Endothelial cell of umbilical vein (primary cell): ENCODE measurements at regions not wholly inside any gene's neighbourhood (a gene's known extent, or its start where the extent isn't known, plus 50 kb on each side); places are given as distances from the start of the nearest gene placed in this dataset.

ENCODE experiments used
- BruUV-seq: library from RNA; stranded (reverse); fragments of 400-500 nt; replicated peaks from 2 replicates; lab custom pipeline; 2021; lab: Mats Ljungman, UMichigan
- CTCF ChIA-PET: fragments of 300-600, 350-600 bp; sonication (Branson Sonifier 250); formaldehyde crosslinking; loops from one replicate; lab custom pipeline; 2021; ENCODE audit warnings: antibody characterized with exemption, inconsistent platforms; lab: Charles Lee
- POLR2A ChIA-PET: fragments of 300-600, 350-600 bp; sonication (Branson Sonifier 250); formaldehyde crosslinking; loops from one replicate; lab custom pipeline; 2021; ENCODE audit warnings: antibody characterized with exemption, inconsistent platforms; lab: Charles Lee
- DNase-seq: peaks from one replicate; pipeline ENCODE4 v3.0.0-alpha.2; 2011; ENCODE audit warnings: low read depth, low spot score
- FAIRE-seq: peaks from 2 replicates; lab custom pipeline; 2011; peaks lifted over from hg19 to GRCh38; lab: Jason Lieb, UNC
- H2AFZ ChIP-seq: 2 replicates; pipeline ENCODE4 v1.6.0; 2012; ENCODE audit warnings: low read depth, low read length, control low read depth, inconsistent platforms
- H3K27ac ChIP-seq: 2 replicates; pipeline ENCODE4 v1.5.1; 2011; ENCODE audit warnings: low read depth, mild to moderate bottlenecking, control low read depth, low read length, moderate library complexity; ENCODE audit not compliant: insufficient read depth
- H3K27me3 ChIP-seq, 2 experiments: 2 replicates each; pipeline versions ENCODE4 v1.6.0 to v1.6.1; 2011; ENCODE audit warnings: low read length in 2 of 2, mixed read lengths in 1 of 2; ENCODE audit not compliant: control insufficient read depth in 2 of 2, insufficient read depth in 2 of 2
- H3K36me3 ChIP-seq, 2 experiments: 2 replicates in 1 of 2; 3 replicates in 1 of 2; pipeline ENCODE4 v1.5.1; 2011; ENCODE audit warnings: low read length in 2 of 2, mild to moderate bottlenecking in 1 of 2, moderate library complexity in 1 of 2; ENCODE audit not compliant: control insufficient read depth in 2 of 2, insufficient read depth in 2 of 2; ENCODE audit errors: extremely low read depth in 1 of 2
- H3K4me1 ChIP-seq: 3 replicates; pipeline ENCODE4 v1.5.1; 2011; ENCODE audit warnings: mild to moderate bottlenecking, low read length; ENCODE audit not compliant: control insufficient read depth, insufficient read depth; ENCODE audit errors: extremely low read depth
- H3K4me2 ChIP-seq: 2 replicates; pipeline ENCODE4 v1.6.1; 2011; ENCODE audit warnings: low read length, control low read depth, mixed read lengths; ENCODE audit not compliant: insufficient read depth
- H3K4me3 ChIP-seq, 3 experiments: fragments of 200-600 bp in 1 of 3; sonication (generic), shearing (Covaris generic) in 1 of 3; replicated peaks in 1 of 3; 2 replicates each; pipeline ENCODE4 v1.5.1; 2011 to 2016; ENCODE audit warnings: control low read depth in 3 of 3, low read length in 3 of 3, mild to moderate bottlenecking in 2 of 3, inconsistent platforms in 1 of 3, low read depth in 1 of 3, moderate library complexity in 1 of 3; ENCODE audit not compliant: insufficient read depth in 1 of 3
- H3K79me2 ChIP-seq: 2 replicates; pipeline ENCODE4 v1.6.0; 2012; ENCODE audit warnings: low read length, inconsistent platforms; ENCODE audit not compliant: control insufficient read depth, insufficient read depth
- H3K9ac ChIP-seq: replicated peaks from 2 replicates; pipeline ENCODE3; 2011; ENCODE audit warnings: low read length, control low read depth; ENCODE audit not compliant: insufficient read depth; ENCODE audit errors: extremely low read depth
- H3K9me1 ChIP-seq: replicated peaks from 3 replicates; pipeline ENCODE4 v1.6.0; 2011; ENCODE audit warnings: mild to moderate bottlenecking, low read length; ENCODE audit not compliant: control insufficient read depth, insufficient read depth; ENCODE audit errors: extremely low read depth
- H3K9me3 ChIP-seq: replicated peaks from 2 replicates; pipeline ENCODE4 v1.5.1; 2012; ENCODE audit warnings: low read length, inconsistent platforms; ENCODE audit not compliant: control insufficient read depth, insufficient read depth
- H4K20me1 ChIP-seq: replicated peaks from 2 replicates; pipeline ENCODE3; 2011; ENCODE audit warnings: mild to moderate bottlenecking, low read length; ENCODE audit not compliant: control insufficient read depth, insufficient read depth; ENCODE audit errors: extremely low read depth
- EZH2 ChIP-seq: IDR thresholded peaks from 2 replicates; pipeline ENCODE4 v1.6.1; 2012; ENCODE audit warnings: borderline replicate concordance, low read depth, mild to moderate bottlenecking, moderate library complexity, low read length, inconsistent platforms; ENCODE audit not compliant: severe bottlenecking
- GATA2 ChIP-seq: IDR thresholded peaks from 2 replicates; pipeline ENCODE4 v1.7.0; 2011; ENCODE audit warnings: low read depth, mild to moderate bottlenecking, moderate library complexity, mixed read lengths, low read length; ENCODE audit not compliant: insufficient read length, insufficient read depth
- JUN ChIP-seq: IDR thresholded peaks from 2 replicates; pipeline ENCODE4 v1.6.1; 2011; ENCODE audit warnings: borderline replicate concordance, low read depth; ENCODE audit not compliant: insufficient read length, insufficient read depth
- MYC ChIP-seq: IDR thresholded peaks from one replicate; pipeline ENCODE4 v1.6.1; 2011; ENCODE audit warnings: mild to moderate bottlenecking, low read depth, low read length
- POLR2A ChIP-seq: IDR thresholded peaks from 2 replicates; pipeline ENCODE4 v1.6.1; 2012; ENCODE audit warnings: low read depth, mild to moderate bottlenecking, control low read depth, low read length
- POLR2AphosphoS5 ChIP-seq: IDR thresholded peaks from 2 replicates; pipeline ENCODE4 v1.6.1; 2012; ENCODE audit warnings: low read depth, mild to moderate bottlenecking, control low read depth, low read length, moderate library complexity; ENCODE audit not compliant: insufficient read depth
- dilution Hi-C: fragments of 300-500 bp; cut with MboI; formaldehyde crosslinking; loops from one replicate; pipeline ENCODE4 v1.15.0; 2019; ENCODE audit warnings: low sequenced_read_pairs; ENCODE audit not compliant: extremely low pct_ligation_motif_present
- intact Hi-C: fragments of 100-400 bp; cut with micrococcal nuclease; formaldehyde crosslinking; loops from one replicate; pipeline ENCODE4 v1.10.0; 2022
- TF ChIP-seq, protein P1 (sequence below), 2 donors: IDR thresholded peaks; 1 replicate in 1 of 2; 2 replicates in 1 of 2; pipeline ENCODE4 v1.5.1; 2011; ENCODE audit warnings: low read length in 2 of 2, mild to moderate bottlenecking in 2 of 2, moderate library complexity in 2 of 2, control low read depth in 1 of 2, inconsistent platforms in 1 of 2, low read depth in 1 of 2; ENCODE audit not compliant: insufficient read depth in 1 of 2; ENCODE audit errors: extremely low read depth in 1 of 2
- TF ChIP-seq, protein P2 (sequence below): IDR thresholded peaks from 2 replicates; pipeline ENCODE4 v1.6.1; 2011; ENCODE audit not compliant: insufficient read depth, insufficient read length

DNA sequence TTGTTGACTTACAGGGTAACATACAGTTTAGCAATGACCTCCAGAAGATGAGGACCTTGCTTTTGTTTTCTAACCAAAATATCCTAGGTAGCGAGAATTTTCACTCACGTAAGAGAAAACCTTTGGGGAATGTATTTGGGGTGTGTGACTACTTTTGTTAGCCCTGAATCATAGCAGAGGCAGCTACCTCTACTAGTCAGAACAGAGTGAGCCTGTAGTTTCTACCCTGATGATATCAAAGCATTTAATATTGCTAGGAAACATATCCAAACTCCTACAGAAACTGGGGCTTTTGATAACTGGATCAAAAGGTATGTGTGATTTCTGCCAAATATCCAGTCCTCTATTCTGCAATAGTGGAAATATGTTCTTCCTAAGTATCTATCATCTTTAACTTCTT is 462.6 kb upstream of the ZEB2 start:
- no peak overlapping the region for H2AFZ ChIP-seq
- H3K9ac ChIP-seq, result no peak overlapping the region
- no peaks in the 10 kb centered on the region for H3K9me3 ChIP-seq
- no peak for TF ChIP-seq MYC
- TF ChIP-seq, protein P1, sequence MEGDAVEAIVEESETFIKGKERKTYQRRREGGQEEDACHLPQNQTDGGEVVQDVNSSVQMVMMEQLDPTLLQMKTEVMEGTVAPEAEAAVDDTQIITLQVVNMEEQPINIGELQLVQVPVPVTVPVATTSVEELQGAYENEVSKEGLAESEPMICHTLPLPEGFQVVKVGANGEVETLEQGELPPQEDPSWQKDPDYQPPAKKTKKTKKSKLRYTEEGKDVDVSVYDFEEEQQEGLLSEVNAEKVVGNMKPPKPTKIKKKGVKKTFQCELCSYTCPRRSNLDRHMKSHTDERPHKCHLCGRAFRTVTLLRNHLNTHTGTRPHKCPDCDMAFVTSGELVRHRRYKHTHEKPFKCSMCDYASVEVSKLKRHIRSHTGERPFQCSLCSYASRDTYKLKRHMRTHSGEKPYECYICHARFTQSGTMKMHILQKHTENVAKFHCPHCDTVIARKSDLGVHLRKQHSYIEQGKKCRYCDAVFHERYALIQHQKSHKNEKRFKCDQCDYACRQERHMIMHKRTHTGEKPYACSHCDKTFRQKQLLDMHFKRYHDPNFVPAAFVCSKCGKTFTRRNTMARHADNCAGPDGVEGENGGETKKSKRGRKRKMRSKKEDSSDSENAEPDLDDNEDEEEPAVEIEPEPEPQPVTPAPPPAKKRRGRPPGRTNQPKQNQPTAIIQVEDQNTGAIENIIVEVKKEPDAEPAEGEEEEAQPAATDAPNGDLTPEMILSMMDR (IDR thresholded peaks at IDR 0.05; ENCODE audit: extremely low read depth in 1 of 2, insufficient read depth in 1 of 2, low read depth in 1 of 2, low read length in 2 of 2), result no peak
- no peak for TF ChIP-seq GATA2
- TF ChIP-seq, protein P2, sequence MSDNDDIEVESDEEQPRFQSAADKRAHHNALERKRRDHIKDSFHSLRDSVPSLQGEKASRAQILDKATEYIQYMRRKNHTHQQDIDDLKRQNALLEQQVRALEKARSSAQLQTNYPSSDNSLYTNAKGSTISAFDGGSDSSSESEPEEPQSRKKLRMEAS, result no peak
- TF ChIP-seq JUN, result no peak
- TF ChIP-seq POLR2AphosphoS5, result no peak
- TF ChIP-seq EZH2, result no peak
- TF ChIP-seq POLR2A, result no peak
- ChIA-PET POLR2A (no interaction called here), CTCF (interaction anchor here (0.6 kb wide), 1 partner anchor 11 kb away, joined by 3 read pairs; no protein-coding TSS in a partner anchor)
- no peaks in the 10 kb centered on the region for H4K20me1 ChIP-seq
- H3K27me3 ChIP-seq, result no peaks in the 10 kb centered on the region
- FAIRE-seq (no peak), DNase-seq (no peak)
- no peaks in the 10 kb centered on the region for H3K9me1 ChIP-seq
- intact Hi-C loops, result no loop called here
- BruUV-seq, result no TSS peak
- no peaks in the 10 kb centered on the region for H3K4me1 ChIP-seq
- H3K27ac ChIP-seq, result no peak overlapping the region
- dilution Hi-C loops, result no loop called here
- H3K36me3 ChIP-seq, result no peaks in the 10 kb centered on the region
- H3K4me3 ChIP-seq, result no peak overlapping the region
- H3K4me2 ChIP-seq, result no peak overlapping the region
- H3K79me2 ChIP-seq, result no peaks in the 10 kb centered on the region
